ENCODE measurements at regions not wholly inside any gene's neighbourhood (a gene's known extent, or its start where the extent isn't known, plus 50 kb on each side); places are given as distances from the start of the nearest gene placed in this dataset.

DNA sequence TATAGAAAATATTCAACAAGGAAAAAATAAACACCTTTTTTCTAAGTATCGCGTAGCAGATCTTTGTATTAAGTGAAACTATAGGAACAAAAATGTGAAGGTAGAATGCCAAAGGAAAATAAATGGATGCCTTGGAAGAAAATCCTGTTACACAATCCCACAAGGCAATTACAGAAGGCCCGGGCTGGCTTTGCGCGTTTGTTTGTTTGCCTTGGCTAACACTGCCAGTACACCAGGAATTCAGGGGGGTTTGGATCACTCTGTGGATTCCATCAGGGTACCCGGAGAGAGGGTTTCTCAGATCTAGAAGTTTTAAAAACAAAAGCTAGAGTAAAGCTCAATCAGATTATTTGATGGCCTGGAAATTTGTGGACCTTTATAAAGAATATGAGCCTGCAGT, 478.3 kb downstream of the FBXO15 start:
- TF ChIP-seq, protein P1, sequence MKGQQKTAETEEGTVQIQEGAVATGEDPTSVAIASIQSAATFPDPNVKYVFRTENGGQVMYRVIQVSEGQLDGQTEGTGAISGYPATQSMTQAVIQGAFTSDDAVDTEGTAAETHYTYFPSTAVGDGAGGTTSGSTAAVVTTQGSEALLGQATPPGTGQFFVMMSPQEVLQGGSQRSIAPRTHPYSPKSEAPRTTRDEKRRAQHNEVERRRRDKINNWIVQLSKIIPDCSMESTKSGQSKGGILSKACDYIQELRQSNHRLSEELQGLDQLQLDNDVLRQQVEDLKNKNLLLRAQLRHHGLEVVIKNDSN (IDR thresholded peaks at IDR 0.05; ENCODE audit: borderline replicate concordance, extremely low read length, insufficient read depth, low read depth, low read length) = no peak
- no peak for TF ChIP-seq TAF1 (IDR thresholded peaks at IDR 0.05; ENCODE audit: borderline replicate concordance, low read depth, low read length)
- no peak for TF ChIP-seq RAD21 (IDR thresholded peaks at IDR 0.05; ENCODE audit: insufficient read depth, low read depth, low read length)
- no peak for TF ChIP-seq POLR2A (IDR thresholded peaks at IDR 0.05; ENCODE audit: low read depth, low read length)
